ENCODE measurements at regions not wholly inside any gene's neighbourhood (a gene's known extent, or its start where the extent isn't known, plus 50 kb on each side); places are given as distances from the start of the nearest gene placed in this dataset.

- ChIA-PET POLR2A (interaction anchor here (1.4 kb wide), 1 partner anchor 79 kb away, joined by 3 read pairs; no protein-coding TSS in a partner anchor), RAD21 (ENCODE audit: low non-redundant PET in 1 of 2, low total read pairs in 2 of 2, uncharacterized antibody in 2 of 2, unreplicated experiment in 2 of 2) (interaction anchor here in 1 of 2 experiments (0.8 to 0.9 kb wide), 2 partner anchors 29 to 83 kb away, joined by 3 to 5 read pairs; no protein-coding TSS in a partner anchor), CTCF (interaction anchor here (1.0 to 1.5 kb wide), 3 partner anchors 78 to 177 kb away, joined by 3 to 6 read pairs (median 4); no protein-coding TSS in a partner anchor)
- Histone ChIP-seq H3K9me3 (ENCODE audit: control insufficient read depth in 1 of 2, insufficient read depth in 1 of 2, low read depth in 1 of 2, low read length in 2 of 2) (no peaks in the 10 kb centered on the region), H3K36me3 (ENCODE audit: control insufficient read depth in 1 of 2, insufficient read depth in 2 of 2, low read length in 2 of 2) (no peaks in the 10 kb centered on the region), H3K9ac (ENCODE audit: low read length) (no peak overlapping the region), H3K79me2 (ENCODE audit: insufficient read depth, low read length) (no peaks in the 10 kb centered on the region), H3K4me1 (ENCODE audit: control insufficient read depth in 1 of 2, insufficient read depth in 2 of 2, low read length in 2 of 2) (peaks cover 49 to 53% of the 10 kb centered on the region in 2 experiments), H3K27ac (ENCODE audit: low read depth, low read length) (peak overlapping the region; percentile 64), H3K27me3 (ENCODE audit: insufficient read depth, low read length) (peaks cover 28% of the 10 kb centered on the region; the same call in 1 of the 2 replicates), H3K9me2 (ENCODE audit: insufficient read depth) (no peaks in the 10 kb centered on the region), H3K4me3 (replicated peaks in 1 of 2; ENCODE audit: low read depth in 1 of 2, low read length in 2 of 2) (peak overlapping the region; percentile 18 to 43), H3K4me2 (ENCODE audit: low read length) (peak overlapping the region; percentile 73), H4K20me1 (ENCODE audit: insufficient read depth) (no peaks in the 10 kb centered on the region), H2AFZ (ENCODE audit: low read depth, low read length, poor library complexity, severe bottlenecking) (peak overlapping the region; percentile 42)
- intact Hi-C loops (cut with micrococcal nuclease), result loop anchor here (2.0 kb wide), 1 partner anchor 77 kb away; no protein-coding TSS in a partner anchor
- ATAC-seq, result peak; percentile 87
- BruUV-seq (replicated peaks), result no TSS peak
- peak; percentile 91 for DNase-seq (ENCODE audit: low read depth, low spot score)
- TF ChIP-seq CBX3 (IDR thresholded peaks at IDR 0.05; ENCODE audit: low read depth) (peak; percentile 82; the same call in 1 of the 2 replicates), POLR2AphosphoS5 (IDR thresholded peaks at IDR 0.05; ENCODE audit: low read depth, low read length) (0 out of 2 replicates have a peak, but pooled peaks have one; percentile 34), CEBPB (IDR thresholded peaks at IDR 0.05; ENCODE audit: low read depth) (peak; percentile 99), JUND (IDR thresholded peaks at IDR 0.05) (peak; percentile 96), SP1 (IDR thresholded peaks at IDR 0.05; ENCODE audit: low read depth) (peak; percentile 89), POLR2A (IDR thresholded peaks at IDR 0.05; ENCODE audit: borderline replicate concordance, extremely low read depth, insufficient read depth, insufficient read length) (no peak), SIN3A (IDR thresholded peaks at IDR 0.05; ENCODE audit: low read depth) (peak; percentile 92), ELF1 (IDR thresholded peaks at IDR 0.05; ENCODE audit: borderline replicate concordance, low read depth) (no peak; the same call in 1 of the 2 replicates), FOSL1 (IDR thresholded peaks at IDR 0.05; ENCODE audit: low read depth) (peak; percentile 93), MAX (IDR thresholded peaks at IDR 0.05) (peak; percentile 39; the same call in 1 of the 2 replicates), EGR1 (IDR thresholded peaks at IDR 0.05; ENCODE audit: low read depth) (no peak), ZFX (IDR thresholded peaks at IDR 0.05) (no peak), EZH2phosphoT487 (IDR thresholded peaks at IDR 0.05; ENCODE audit: borderline replicate concordance) (no peak), SRF (IDR thresholded peaks at IDR 0.05; ENCODE audit: low read depth) (no peak; the same call in 1 of the 2 replicates), YY1 (IDR thresholded peaks at IDR 0.05; ENCODE audit: extremely low read depth, insufficient replicate concordance, low read depth, low read length) (peak; percentile 33), TCF7L2 (IDR thresholded peaks at IDR 0.05; ENCODE audit: borderline replicate concordance, extremely low read depth, insufficient read depth, insufficient read length) (peak; percentile 95), ZBTB33 (IDR thresholded peaks at IDR 0.05; ENCODE audit: extremely low read depth, insufficient replicate concordance, low read length) (peak; percentile 17), RAD21 (IDR thresholded peaks at IDR 0.05; ENCODE audit: low read depth) (no peak)
- TF ChIP-seq, protein P1, sequence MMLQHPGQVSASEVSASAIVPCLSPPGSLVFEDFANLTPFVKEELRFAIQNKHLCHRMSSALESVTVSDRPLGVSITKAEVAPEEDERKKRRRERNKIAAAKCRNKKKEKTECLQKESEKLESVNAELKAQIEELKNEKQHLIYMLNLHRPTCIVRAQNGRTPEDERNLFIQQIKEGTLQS (IDR thresholded peaks at IDR 0.05), result peak; percentile 80
These were observed 220.7 kb upstream of the MSX2 start for GRCh38 chr5:174503461-174504265.

Measured in HCT116 (cell line).